NOMO-1 treated with DMSO at 0.1 percent for 48 hours (cell line): ENCODE measurements at regions not wholly inside any gene's neighbourhood (a gene's known extent, or its start where the extent isn't known, plus 50 kb on each side); places are given as distances from the start of the nearest gene placed in this dataset.
"Not testable (repeated sequence)": the region's sequence is repeated elsewhere in the genome, so short reads cannot be mapped to it uniquely, and the experiment has no call there.

Experiments
- DNase-seq: peaks from one replicate; lab custom pipeline; 2025; ENCODE audit not compliant: unreplicated experiment; lab: John Stamatoyannopoulos, UW

DNA sequence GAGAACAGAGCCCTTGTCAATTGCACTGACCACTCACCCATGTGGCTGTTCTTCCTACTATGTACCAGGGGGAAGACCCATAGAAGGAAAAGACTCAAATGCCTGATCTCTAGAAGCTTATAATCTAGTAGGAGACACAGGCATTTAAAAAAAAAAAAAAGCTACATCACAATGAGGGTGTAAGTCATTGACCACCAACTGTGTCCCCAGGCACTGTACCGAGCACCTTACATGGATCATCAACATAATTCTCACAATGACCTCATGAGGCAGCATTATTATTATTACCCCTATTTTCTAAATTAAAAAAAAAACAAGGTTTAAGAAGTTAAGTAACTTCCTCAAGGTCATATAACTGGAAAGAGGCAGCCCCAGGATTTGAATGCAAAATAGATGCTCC lies 247.4 kb downstream of the SHOX2 start:
- no peak for DNase-seq

DNA sequence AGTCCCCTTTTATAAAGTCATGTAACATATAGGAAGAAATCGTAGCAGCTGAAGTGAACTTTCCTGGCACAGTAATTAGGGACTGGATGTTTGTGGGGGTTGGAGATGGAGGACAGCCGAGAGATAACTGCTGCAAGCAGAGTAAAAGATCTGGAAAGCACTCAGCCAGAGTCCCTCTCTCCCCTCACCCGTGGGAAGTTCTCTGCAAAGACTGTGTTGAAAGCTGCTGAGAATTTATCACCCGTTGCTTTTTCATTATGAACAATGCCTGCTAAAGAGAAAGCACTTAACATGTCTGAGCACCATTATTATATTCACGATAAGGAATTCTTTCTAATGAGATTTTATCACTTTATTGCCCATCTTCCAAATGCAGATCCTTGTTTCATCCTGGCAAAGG lies 248.8 kb downstream of the SHOX2 start:
- no peak for DNase-seq

DNA sequence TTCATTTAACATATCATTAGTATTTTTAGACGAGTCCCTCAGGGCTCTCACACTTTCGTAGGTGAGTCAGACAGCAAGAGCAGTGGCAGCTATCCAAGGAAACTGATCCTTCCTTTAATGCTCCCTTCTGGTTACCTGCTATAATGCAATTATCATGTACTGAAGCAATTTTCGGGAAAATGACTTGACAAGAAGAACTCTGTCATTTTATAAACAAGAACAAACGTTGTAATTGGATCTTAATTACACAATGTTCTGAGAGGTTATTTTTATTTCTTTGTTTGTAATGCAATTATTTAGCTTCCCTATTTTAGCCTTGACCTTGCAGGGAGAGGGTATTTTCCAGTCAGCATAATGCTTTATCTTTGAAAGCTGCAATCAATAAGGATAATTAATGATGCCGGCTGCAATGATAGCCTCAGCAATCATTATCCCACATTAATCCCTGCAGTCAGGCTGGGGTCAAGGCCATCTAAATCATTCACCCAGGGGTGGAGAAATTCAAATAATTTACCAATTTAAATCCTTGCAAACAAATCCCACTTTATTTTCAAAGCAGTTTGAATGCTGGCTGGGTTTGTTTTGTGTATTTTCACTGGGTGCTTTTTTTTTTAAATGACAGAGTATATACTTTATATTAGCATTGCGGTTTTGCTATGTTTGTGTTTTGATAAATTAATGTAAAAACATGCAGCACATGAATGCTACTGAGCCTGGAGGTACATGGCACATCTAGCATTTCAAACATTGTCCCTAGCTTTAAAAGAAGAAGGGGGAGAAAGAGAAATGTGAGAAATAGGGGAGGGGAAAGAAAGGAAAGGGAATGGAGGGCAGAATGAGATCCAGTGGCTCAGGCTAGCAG lies 249.9 kb downstream of the SHOX2 start:
- no peak for DNase-seq

DNA sequence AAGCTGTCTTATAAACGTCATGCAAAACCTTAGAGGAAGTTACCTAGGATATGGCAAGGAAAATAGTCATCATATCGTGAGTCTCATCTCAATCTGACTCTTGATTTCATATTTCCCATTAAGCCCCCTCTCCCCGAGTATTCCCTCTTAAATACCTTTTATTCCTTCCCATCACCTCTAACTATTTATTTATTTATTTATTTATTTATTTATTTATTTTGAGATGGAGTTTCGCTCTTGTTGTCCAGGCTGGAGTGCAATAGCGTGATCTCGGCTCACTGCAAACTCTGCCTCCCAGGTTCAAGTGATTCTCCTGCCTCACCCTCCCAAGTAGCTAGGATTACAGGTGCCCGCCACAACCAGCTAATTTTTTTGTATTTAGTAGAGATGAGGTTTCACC lies 260.4 kb downstream of the SHOX2 start:
- not testable (repeated sequence) for DNase-seq

DNA sequence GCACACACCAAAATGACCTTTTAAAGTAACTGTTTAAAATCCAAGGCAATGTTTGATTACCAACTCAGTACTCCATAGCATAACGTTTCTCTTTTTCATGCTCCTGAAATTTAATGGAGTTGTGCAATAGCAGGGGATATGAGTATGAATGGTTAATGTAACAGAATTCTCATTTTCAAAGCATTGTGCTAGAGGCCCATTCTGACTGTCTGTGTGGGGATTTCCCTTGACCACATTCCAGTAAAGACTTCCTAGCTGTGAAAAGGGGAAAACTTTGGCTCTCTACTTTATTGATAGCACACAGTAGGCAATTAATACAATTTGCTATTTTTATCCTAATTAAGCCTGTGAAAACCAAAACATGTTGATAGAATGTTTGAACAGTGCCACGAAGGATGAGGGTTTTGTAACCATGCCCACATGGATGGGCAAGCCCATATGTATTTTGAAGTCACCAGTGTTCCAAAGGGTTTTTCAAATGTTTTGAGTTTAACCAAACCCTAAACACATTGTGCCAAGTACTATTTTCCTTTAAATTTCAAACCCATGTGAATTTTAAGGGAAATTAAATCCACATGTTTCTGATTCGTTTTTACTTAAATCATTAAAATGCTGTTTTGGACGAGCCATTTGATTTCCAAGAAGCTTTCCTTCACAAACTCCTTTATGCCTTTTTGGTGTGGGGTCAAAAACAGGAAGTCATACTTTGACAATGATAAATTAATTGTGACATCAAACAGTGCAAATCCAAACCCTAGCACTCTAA lies 261.2 kb downstream of the SHOX2 start:
- DNase-seq, result no peak

DNA sequence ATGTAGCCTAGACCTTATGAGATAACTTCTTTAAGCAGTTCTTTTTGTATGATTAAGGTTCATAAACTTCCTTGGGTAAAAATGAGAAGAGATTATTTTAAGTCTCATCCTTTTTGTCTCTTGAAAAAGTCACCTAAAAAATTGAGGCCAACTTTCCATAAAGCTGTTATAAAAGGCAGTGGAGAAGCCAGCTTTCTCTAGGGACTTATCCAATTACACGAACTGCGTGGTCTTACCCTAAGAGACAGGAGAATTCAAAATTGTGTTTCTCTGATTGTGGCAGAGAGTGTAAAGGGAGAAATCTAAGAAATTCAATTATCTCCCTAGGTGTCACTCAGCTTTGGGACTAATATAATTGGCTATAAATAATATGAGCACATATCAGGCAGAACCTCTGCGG lies 262.0 kb downstream of the SHOX2 start:
- DNase-seq, result no peak

DNA sequence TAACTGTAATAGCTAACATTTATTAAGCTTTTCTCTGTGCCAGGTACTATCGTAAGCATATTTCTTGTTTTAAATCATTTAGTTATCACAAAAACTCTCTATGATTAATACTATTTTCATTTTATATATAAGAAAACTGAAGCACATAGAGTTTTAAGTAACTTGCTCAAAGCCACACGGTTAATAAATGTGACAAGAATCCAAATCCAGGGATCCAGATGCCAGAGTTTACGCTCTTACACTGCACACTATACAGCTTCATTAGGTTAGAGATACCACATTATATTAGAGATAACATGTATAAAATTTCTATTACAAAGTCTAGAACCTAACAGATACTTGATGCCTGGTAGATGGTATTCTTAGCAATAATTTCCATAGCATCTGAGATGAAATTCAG lies 265.2 kb downstream of the SHOX2 start:
- DNase-seq, result no peak

DNA sequence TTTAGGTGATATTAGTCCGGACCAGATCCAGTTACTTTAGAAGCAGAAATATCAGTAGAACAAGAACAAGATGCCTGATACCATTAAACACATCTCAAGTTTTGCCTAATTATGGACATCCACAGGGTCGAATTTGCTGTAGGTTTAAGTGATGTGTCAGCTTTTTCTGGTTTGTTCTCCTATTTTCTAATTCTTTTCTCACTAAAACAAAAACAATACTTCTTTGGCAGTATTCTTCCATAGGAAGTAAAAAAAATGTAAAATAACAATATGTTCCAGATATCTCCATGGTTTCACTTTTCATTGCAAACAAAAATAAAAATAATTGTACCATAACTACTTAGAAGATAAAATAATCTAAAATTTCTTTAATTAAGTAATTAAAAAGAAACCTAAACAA lies 265.7 kb downstream of the SHOX2 start:
- no peak for DNase-seq

DNA sequence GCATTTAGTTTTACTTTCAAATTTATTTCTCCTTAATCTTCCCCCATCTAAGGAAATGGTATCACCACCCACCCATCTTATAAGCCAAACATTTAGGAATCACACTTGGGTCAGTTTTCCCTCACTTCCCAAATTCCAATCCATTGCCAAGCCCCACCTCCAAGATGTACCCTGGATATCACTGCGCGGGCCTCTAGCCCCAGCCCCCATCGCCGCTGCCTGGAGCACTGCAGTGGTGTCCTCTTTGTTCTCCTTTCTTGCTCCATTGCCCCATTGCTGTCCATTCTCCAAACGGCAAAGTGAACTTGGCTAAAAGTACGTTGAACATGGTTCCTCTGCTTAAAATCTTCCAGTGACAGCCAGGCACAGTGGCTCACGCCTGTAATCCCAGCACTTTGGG lies 267.8 kb downstream of the SHOX2 start:
- no peak for DNase-seq

DNA sequence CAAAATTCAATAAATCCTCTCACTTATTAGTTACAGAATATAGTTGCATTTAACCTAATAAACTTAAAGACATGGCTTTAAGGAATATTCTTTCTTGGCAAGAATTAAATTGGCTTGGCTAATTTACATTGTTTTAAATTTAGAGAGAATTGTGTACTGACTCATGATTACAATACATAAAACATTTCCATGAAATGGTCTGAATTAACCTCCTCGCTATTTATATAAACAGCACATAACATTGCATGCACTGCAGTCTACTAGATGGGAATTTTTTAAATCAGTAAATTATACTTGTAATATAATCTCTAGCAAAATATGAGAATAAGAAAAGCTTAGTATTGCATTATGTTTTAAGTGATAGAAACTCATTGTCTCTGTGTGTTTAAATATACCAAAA lies 268.9 kb downstream of the SHOX2 start:
- DNase-seq, result no peak

DNA sequence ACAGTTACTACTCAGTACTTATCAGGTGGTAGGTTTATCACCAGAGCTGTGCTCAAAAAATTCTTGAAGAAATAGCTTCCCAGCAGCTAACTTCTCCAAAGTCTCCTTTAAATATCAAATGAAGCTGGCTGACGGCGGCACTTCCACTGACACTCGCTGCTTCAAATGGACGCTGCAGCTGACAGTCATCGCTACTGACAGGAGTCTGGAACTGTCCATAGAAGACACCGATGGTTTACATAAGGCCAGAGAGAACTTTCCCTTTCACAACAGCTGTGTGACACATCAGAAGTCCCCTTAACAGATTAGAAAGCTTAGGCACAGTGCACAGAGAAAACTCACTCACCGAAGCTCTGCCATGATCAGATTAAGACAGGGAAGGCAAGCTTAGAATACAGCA lies 270.2 kb downstream of the SHOX2 start:
- no peak for DNase-seq

DNA sequence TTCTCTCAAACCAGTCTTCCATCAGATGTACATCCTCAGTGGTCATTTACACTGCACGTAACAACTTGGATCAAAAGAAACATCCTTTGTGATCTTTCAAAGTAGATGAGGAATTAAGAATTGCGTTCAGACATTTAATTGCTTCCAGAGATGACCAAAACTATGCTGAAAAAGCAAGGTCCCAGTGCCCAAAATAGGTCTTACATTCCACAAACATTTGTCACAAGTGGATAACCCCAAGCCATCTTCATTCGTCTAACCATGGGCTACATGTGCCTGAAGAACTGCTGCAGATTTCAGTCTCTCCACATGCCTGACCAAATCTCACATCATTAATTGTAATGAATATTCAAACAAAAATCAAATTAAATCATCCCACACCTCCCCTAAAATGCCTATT lies 273.6 kb downstream of the SHOX2 start:
- no peak for DNase-seq

DNA sequence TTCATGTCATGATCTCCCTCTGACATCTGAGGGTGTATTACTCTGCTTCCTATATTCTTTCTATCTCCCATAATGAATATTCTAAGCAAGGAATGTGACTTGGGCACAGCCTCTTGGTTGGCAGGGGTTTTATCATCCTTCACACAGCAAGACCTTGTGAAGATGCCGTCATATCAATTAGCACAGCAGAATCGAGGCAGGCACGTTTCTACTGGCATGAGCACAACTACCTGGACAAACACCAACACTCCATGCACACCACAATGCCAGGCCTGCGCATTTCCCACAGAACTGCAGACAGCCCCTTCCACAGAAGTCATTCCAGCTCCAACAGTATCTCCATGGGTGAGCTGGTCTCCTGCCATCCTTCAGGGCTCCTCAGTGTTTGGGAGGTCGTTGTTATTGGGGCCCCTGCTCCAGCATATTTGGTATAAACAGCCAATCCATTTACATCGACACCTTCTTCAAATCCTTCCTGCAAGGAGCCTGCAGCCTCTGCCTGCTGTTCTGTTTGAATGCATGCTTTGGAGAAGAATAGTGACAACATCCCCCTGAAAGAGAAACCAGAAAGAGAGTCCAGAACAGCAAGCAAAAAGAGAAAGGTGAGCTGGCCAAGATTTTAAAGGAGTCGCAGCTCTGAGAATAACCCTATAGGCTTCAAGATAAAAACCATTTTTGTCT lies 275.5 kb downstream of the SHOX2 start:
- DNase-seq, result no peak

DNA sequence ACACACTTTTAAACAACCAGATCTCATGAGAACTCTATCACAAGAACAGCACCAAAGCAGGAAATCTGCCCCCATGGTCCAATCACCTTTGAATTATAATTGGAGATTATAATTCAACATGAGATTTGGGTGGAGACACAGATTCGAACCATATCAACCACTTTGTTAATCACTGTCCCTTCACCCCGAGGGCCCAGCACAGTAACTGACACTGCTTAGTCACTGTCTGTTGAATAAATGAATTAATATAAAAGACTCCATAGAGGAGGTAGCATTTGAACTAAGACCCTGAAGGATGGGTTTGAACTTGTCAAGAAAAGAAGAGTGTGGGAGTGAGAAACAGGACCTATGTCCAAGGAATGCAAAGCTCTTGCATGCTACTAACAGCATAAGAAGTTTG lies 276.4 kb downstream of the SHOX2 start:
- DNase-seq, result no peak

DNA sequence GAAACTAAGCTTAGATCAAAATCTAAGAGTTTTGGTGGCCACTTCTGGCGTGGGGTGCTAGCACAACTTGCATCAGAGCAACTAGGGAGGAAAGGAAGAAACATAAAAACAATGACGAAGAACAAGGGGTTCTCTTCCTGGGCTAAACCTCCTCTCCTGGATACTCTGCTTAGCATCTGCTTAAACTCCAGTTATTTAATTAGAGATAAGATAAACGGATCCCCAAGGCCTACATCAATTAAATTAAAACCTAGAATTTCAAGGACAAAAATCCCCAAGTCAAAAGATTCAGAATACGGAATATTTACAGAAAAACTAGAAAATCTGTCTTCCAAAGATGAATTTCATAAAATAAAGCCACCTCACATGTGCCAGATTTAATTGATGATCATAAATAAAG lies 281.9 kb downstream of the SHOX2 start:
- no peak for DNase-seq

DNA sequence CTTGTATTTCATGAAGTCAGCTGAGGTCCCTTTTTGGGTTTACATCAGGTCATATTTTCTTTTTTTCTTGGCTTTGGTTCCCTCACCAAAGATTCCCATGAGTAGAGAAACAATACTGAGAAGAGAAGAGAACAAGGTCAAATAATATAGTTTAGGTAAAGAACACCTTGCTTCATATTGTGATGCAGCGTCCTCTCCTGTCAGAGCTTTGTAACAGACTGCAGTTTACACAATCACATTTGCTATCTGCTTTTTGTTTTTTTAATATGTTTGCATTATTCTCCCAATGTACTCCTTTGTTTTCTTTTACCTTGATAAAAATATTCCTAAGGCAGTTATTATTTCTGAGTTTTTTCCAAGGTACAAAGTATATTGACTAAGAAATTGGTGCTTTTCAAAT lies 283.2 kb downstream of the SHOX2 start:
- DNase-seq, result no peak

DNA sequence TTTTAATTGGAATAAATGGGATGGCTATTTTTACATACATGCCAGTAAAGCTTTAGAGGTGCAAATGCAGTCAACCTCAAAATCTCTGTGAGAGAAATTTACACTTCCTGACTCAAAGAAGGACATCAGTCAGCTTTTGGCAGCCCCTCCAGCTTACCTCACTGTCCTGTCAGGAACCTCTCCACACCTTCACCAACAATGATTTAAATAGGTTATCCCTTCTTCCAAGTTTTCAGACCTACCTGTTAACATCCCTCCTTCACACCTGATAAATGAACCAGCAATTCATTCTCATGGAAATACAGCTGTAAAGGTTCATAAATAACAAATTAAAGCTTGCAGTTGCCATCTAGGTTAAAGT lies 286.1 kb downstream of the SHOX2 start:
- DNase-seq, result no peak

DNA sequence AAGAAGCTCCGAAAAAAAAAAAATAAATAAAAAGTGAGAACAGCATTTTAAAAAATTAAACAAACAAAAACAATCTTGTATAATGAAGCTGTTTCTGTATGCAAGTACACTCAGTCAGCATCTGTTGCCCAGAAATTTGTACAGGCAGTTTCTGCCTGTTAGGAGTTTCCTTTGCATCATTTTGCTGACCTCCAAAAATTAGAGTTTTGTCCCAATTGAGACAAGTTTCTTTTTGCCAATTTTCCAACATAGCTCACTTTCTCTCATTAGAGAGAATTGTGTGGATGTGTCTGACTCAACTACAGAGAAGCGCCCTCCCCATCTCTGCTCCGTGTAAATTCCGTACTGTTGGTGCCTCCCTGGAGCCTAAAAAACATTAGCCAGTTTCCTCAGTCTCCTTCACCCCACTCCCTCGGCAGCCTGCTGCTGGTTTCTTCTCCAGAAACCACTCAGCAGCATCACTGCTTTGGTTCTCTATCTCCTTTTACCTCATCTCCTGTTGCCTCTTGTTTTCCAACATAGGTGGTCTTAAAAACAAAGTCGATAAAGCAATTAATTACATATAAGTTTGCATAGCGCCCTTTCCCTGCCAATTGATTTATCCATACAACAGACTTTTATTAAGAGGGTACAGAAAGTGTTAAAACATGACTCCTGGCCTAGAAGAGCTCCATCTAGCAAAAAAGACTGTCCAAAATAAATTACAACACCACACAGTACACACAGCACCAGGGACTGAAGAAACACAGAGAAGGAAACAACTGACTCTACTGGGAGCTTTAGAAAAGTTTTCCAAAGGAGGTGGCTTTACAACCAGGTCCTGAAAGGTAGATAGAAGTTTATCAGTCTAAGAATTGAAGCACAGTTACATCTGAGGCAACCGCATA lies 286.7 kb downstream of the SHOX2 start:
- DNase-seq, result no peak

DNA sequence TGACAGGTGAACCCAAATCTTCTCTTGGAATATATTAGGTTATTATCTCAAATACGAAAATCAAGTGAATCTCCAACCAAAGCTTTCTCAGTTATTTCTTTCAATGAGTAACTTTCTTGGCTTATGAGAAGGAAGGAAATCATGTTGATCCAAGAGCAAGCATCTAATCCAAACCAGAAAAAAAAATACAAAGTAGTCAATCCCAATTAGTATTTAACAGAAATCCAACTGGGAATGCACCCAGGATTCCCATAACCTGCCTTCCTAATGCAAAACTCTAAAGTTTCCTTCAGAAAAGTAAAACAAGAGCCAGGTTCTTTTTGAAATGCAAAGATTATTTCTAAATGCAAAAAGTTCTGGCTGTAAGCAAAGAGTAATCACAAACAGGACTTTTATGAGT lies 289.3 kb downstream of the SHOX2 start:
- no peak for DNase-seq

DNA sequence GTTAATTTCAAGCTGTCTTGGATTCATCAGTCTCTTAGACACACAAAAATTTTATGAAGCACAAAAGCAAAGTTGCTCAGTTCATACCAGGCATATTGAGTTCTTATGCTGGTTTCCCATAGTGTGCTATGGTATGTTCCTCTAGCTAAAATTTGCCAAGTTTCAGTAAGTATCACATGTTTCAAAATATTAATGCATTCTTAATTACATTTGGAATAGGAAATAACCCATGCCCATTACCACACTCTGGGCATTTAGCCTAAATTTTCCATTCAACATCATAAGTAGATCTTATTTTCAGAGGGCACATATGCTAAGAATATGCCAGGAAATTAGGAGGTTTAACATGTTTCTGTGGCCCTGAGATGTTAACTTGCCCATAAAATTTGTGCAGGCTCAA lies 289.9 kb downstream of the SHOX2 start:
- no peak for DNase-seq

DNA sequence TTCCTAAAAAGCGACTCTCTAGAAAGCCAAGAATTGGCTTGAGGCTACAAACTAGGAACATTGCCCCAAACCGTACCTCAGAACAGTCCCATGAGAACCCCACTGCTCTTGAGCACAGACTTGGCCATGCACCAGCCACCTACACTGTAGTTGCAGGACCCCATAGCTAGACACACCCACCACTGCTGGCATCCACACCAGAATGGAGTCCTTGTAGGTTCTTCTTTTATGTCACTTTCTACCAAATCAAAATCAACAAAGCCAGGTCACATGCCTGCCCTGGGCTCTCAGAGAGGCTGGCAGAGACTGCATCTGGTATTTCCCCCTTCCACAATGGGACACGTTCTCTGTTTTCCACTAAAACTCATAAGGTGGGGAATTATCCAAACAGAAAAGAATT lies 290.5 kb downstream of the SHOX2 start:
- no peak for DNase-seq
